Lower leg skin (tissue), 3 donors: ENCODE measurements at regions not wholly inside any gene's neighbourhood (a gene's known extent, or its start where the extent isn't known, plus 50 kb on each side); places are given as distances from the start of the nearest gene placed in this dataset.

Experiments
- CTCF ChIP-seq, 3 donors: fragments of 450-650 bp; IDR thresholded peaks; one replicate each; pipeline ENCODE4 v1.5.1; 2016; ENCODE audit warnings: antibody characterized with exemption in 3 of 3, mild to moderate bottlenecking in 3 of 3, moderate library complexity in 2 of 3
- POLR2A ChIP-seq, 2 donors: fragments of 450-650 bp; IDR thresholded peaks; one replicate each; pipeline ENCODE4 v1.6.1; 2016 to 2017; ENCODE audit warnings: antibody characterized with exemption in 2 of 2, mild to moderate bottlenecking in 1 of 2, moderate library complexity in 1 of 2

GRCh38 chr5:15044521-15044920, 172.9 kb upstream of the ANKH start:
- no peak for TF ChIP-seq POLR2A (IDR thresholded peaks at IDR 0.05)
- TF ChIP-seq CTCF (IDR thresholded peaks at IDR 0.05): no peak
